ENCODE measurements at regions not wholly inside any gene's neighbourhood (a gene's known extent, or its start where the extent isn't known, plus 50 kb on each side); places are given as distances from the start of the nearest gene placed in this dataset.
A peak's percentile ranks its signal among the peaks of the same experiment; 100 is the strongest.

DNA sequence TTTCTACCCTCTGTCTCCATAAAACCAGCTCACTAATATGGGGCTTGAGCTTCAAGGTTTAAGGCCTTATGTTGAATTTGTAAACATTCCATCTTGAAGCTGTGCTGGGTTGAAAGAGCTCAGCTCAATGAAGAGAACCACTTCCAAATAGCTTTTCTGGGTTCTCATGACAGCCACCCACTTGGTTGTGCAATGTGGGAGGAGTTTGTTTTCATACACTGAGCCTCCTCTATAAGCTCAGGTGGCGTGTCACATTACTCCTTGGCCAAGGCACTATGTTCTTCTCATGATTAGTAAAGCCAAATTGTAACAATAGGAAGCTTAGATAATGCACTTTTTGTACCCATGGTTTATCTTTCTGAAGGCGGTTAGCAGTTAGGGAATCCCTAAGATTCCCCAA, 265.6 kb downstream of the PTEN start:
- no peak for DNase-seq (ENCODE audit: low spot score)

DNA sequence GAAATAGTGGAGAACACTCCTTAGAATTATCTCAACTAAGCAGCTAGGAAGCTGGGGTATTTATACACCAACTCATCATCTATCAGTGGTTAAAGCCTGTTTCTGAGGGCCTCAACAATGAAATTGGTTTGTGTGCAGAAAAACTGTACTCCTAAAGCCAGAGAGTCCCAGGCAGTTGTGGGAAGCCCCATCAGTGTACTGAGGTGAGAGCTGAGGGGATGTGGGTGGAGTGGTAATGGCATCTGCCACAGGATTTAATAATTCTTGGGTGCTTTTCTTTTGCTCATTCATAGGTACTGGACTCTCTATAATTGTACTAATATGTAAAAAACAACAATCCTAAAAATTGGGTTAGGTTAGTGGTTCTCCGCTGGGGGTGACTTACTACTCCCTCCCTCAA, 267.5 kb downstream of the PTEN start:
- DNase-seq (ENCODE audit: low spot score): no peak

- no peak for DNase-seq (ENCODE audit: low spot score)
Observed at GRCh38 chr10:88131511-88132139, 268.2 kb downstream of the PTEN start.

GRCh38 chr10:88136712-88137111, 273.3 kb downstream of the PTEN start:
- DNase-seq (ENCODE audit: low spot score): no peak

- DNase-seq (ENCODE audit: low spot score): no peak
Observed at GRCh38 chr10:88138319-88138848, 275.0 kb downstream of the PTEN start.

DNA sequence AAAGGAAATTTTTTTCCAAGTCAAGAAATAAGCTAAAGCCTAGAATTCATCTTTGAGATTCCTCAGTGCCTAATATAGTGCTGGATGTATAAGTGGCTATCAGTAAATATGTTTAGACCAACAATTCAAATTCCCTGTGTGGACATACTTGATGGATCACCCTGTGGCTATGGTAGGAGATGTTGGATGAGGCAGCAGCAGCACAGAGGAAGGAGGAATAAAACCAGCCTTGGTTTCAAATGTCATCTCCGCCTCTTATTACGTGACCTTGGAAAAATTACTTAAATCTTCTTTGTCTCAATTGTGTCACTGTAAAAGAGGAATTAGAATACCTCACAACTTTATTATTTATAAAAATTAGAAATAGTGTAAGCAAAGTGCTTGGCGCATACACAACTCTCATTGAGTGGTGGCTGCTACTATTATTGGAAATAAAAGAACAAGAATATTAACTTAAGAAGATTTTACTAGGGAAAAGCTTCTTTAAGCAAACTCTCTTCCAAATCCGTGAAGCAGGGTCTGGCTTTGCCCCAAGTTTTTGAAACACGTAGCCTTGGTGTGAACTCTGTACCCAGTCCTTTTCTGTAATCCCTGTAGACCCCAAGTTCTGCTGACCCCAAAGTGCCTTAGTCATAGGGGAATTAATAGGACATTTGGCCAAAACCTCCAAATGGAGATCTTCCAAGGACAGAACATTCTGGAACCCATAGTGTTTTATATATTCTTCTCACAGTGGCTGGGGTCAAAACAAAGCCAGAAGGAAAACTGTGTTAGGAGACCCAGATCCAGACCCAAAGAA, 283.8 kb downstream of the PTEN start:
- DNase-seq (ENCODE audit: low spot score): no peak

DNA sequence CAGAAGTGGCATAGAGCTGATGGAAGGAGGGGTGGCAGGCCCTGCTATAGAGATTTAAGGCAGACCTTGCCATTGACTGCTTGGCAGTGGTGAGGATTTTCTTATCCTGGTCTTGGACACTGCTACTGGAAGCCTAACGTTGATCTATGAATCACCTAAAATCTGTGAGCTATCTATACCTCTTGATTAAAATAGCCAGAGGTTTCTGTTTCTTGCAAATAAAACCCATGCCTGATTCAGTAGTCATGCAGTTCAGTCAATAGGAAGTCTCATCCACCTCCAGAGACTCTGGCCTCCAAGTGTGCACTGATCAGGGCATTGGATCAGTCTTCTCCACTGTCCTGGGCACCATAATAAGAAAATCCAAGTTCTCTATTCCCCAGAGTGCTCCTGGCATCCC, 286.5 kb downstream of the PTEN start:
- DNase-seq (ENCODE audit: low spot score): no peak

GRCh38 chr10:88150339-88150738, 286.9 kb downstream of the PTEN start:
- DNase-seq (ENCODE audit: low spot score): peak; percentile 59

DNA sequence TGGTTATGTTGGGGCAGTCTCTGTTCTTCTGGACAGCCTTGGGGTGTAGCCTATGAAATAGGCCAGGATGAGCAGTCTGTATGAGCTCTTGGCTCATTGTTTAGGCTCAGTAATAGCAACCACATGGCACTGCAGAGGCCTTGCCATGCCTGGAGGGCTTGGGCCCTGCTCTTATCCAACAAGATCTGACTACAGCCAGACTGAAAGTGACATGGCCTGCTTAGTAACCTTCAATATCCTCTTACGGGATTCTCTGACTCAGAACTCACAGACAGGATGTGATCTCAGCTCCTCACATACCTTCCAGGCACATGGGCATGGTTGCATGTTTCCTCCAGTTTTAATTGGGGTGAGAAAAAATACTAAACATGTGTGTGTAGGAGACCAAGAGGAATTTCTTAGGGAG, 289.3 kb downstream of the PTEN start:
- DNase-seq (ENCODE audit: low spot score): peak; percentile 96

- no peak for DNase-seq (ENCODE audit: low spot score)
Observed at GRCh38 chr10:88154596-88155250, 291.3 kb downstream of the PTEN start.

- DNase-seq (ENCODE audit: low spot score): no peak
Observed at GRCh38 chr10:88156341-88156740, 292.9 kb downstream of the PTEN start.

- DNase-seq (ENCODE audit: low spot score): peak; percentile 66
Observed at GRCh38 chr10:88157981-88158465, 294.6 kb downstream of the PTEN start.

DNA sequence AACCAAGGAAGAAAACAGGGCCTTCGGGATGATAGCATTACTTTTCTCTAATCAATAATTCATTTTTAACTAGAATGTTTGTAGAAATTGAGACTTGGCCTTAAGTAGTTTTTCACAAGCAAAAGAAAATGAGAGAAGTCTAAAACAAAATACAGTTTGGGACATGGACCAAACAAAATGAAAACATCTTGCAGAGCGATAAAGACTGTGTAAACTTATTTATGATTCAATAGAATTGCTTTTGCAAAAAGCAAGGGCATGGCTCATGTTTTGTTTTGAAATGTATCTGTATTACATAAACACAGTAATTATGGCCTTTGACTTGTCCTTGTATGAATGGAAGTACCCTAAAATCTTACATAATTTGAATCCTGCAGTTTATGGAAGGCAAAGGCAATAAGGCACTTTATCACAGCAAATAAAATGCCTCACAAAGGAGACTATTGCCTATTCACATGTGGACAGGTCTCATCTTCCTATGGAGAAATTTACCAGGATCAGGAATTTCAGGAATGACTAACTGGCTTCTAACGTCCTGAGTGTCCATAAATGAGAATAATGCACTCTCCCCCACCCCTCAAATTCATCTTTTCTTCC, 295.2 kb downstream of the PTEN start:
- DNase-seq (ENCODE audit: low spot score): no peak

- no peak for DNase-seq (ENCODE audit: low spot score)
Observed at GRCh38 chr10:88159127-88159829, 295.9 kb downstream of the PTEN start.

DNA sequence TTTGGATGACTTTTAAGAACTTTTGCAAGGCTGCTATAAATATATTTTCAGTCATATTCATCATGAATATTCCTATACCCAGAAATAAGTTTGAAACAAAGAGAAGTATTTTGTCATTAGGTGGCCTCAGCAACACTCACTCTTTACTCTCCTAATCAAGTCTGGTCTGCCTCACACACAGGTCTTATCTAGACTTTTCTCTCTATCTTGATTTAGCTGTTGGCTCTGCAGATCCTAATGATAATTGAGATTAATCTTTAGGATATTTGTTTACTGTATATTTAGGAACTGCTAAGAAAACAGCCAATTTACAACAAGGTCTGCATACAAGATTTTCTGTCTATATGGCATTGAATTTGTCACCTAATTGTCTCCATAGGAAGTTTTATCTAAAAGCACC, 297.6 kb downstream of the PTEN start:
- no peak for DNase-seq (ENCODE audit: low spot score)

- DNase-seq (ENCODE audit: low spot score): no peak
Observed at GRCh38 chr10:88161756-88162155, 298.3 kb downstream of the PTEN start.

GRCh38 chr10:88162852-88163251, 299.4 kb downstream of the PTEN start:
- DNase-seq (ENCODE audit: low spot score): no peak

DNA sequence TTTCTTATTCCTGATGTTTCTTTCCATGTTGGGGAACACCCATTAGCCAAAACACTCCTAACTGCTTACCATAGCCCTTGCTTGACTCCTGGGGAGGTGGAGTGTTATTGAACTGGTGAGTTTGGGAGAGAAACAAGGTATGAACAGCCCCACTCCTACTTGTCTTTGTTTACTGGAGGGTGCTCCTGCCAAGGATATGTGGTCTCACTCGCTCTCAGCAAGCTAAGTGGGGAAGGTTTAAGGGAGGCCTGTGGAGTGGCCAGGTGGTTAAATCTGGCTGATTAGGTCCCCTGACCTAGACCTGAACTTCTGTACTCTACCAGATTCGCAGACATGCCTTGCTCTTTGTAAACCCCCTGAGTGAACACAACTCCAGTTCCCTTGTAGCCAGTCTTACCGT, 300.1 kb downstream of the PTEN start:
- DNase-seq (ENCODE audit: low spot score): no peak

GRCh38 chr10:88164471-88164870, 301.0 kb downstream of the PTEN start:
- no peak for DNase-seq (ENCODE audit: low spot score)

- DNase-seq (ENCODE audit: low spot score): no peak
Observed at GRCh38 chr10:88165849-88166271, 302.4 kb downstream of the PTEN start.

GRCh38 chr10:88168171-88169036, 305.0 kb downstream of the PTEN start:
- no peak for DNase-seq (ENCODE audit: low spot score)
